KMS-11 (cell line): ENCODE measurements at regions not wholly inside any gene's neighbourhood (a gene's known extent, or its start where the extent isn't known, plus 50 kb on each side); places are given as distances from the start of the nearest gene placed in this dataset.
"Not testable (repeated sequence)": the region's sequence is repeated elsewhere in the genome, so short reads cannot be mapped to it uniquely, and the experiment has no call there.

ENCODE experiments used
- H2AFZ ChIP-seq: fragments of 200-600 bp; sonication (generic); 2 replicates; pipeline ENCODE4 v1.6.1; 2016; ENCODE audit warnings: antibody characterized with exemption, mixed run types, low read depth
- H3K27ac ChIP-seq: fragments of 200-600 bp; sonication (generic); 2 replicates; pipeline ENCODE4 v1.6.1; 2016; ENCODE audit warnings: mild to moderate bottlenecking, mixed run types
- H3K27me3 ChIP-seq: fragments of 200-600 bp; sonication (generic); 2 replicates; pipeline ENCODE4 v1.6.1; 2017; ENCODE audit warnings: mild to moderate bottlenecking, low read depth, mixed run types, moderate library complexity; ENCODE audit not compliant: insufficient read depth
- H3K36me3 ChIP-seq: fragments of 200-600 bp; sonication (generic); 2 replicates; pipeline ENCODE4 v1.6.1; 2017; ENCODE audit warnings: mild to moderate bottlenecking, mixed run types; ENCODE audit not compliant: insufficient read depth
- H3K4me1 ChIP-seq: fragments of 200-600 bp; sonication (generic); 2 replicates; pipeline ENCODE4 v1.6.1; 2016; ENCODE audit warnings: mild to moderate bottlenecking, low read depth, mixed run types; ENCODE audit not compliant: poor library complexity, severe bottlenecking
- H3K4me2 ChIP-seq: fragments of 200-600 bp; sonication (generic); 2 replicates; pipeline ENCODE4 v1.7.0; 2016; ENCODE audit warnings: mild to moderate bottlenecking, mixed run types
- H3K4me3 ChIP-seq: fragments of 200-600 bp; sonication (generic); IDR thresholded peaks from 2 replicates; pipeline ENCODE4 v1.6.1; 2017; ENCODE audit warnings: low read depth, low read length, mixed read lengths; ENCODE audit not compliant: insufficient read depth
- H3K79me2 ChIP-seq: fragments of 200-600 bp; sonication (generic); 2 replicates; pipeline ENCODE4 v1.6.1; 2016; ENCODE audit warnings: low read depth, mixed run types; ENCODE audit not compliant: insufficient read depth
- H3K9ac ChIP-seq: fragments of 200-600 bp; sonication (generic); 2 replicates; pipeline ENCODE4 v1.6.1; 2016; ENCODE audit warnings: mild to moderate bottlenecking, mixed run types
- H4K20me1 ChIP-seq: fragments of 200-600 bp; sonication (generic); 2 replicates; pipeline ENCODE4 v1.6.1; 2016; ENCODE audit warnings: mild to moderate bottlenecking, mixed run types; ENCODE audit not compliant: insufficient read depth
- CTCF ChIP-seq: fragments of 200-600 bp; sonication (generic); conservative IDR thresholded peaks from 2 replicates; pipeline ENCODE4 v1.6.1; 2017; ENCODE audit warnings: low read depth, mild to moderate bottlenecking, antibody characterized with exemption, low read length, moderate library complexity, mixed read lengths

DNA sequence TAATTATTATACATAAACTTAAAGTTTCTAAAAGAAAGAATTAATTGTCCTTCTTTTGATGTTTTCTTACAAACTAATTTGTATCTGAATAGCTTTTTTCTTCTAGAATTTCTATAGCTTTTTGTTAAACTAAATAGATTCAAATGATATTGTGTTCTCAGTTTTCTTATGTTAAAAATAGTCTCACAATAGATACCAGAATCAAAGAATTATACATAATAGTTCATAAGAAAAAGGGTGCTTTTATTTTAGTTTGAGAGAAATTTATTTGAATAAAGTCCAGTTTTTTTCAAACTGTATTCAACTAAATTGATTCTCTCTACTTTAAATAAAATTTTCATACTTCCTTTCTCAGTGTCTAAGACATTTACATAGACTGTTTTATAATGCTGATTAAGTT lies 274.8 kb downstream of the SEMA3D start:
- Histone ChIP-seq H3K27ac (no peak overlapping the region), H3K4me2 (no peak overlapping the region), H3K36me3 (no peaks in the 10 kb centered on the region), H3K4me3 (no peak overlapping the region), H4K20me1 (no peaks in the 10 kb centered on the region), H3K9ac (no peak overlapping the region), H2AFZ (no peak overlapping the region), H3K27me3 (no peaks in the 10 kb centered on the region), H3K4me1 (no peaks in the 10 kb centered on the region), H3K79me2 (no peaks in the 10 kb centered on the region)
- no peak for TF ChIP-seq CTCF

GRCh38 chr7:84911077-84911476 lies 275.8 kb downstream of the SEMA3D start:
- Histone ChIP-seq H4K20me1 (no peaks in the 10 kb centered on the region), H3K9ac (no peak overlapping the region), H3K4me1 (no peaks in the 10 kb centered on the region), H3K36me3 (no peaks in the 10 kb centered on the region), H3K79me2 (no peaks in the 10 kb centered on the region), H3K27me3 (no peaks in the 10 kb centered on the region), H3K4me2 (no peak overlapping the region), H3K4me3 (no peak overlapping the region), H2AFZ (no peak overlapping the region), H3K27ac (no peak overlapping the region)
- TF ChIP-seq CTCF, result no peak

GRCh38 chr7:84910322-84910721 lies 276.5 kb downstream of the SEMA3D start:
- not testable (repeated sequence) for H3K27me3 ChIP-seq, H2AFZ ChIP-seq, H3K79me2 ChIP-seq, H3K4me3 ChIP-seq, H3K4me1 ChIP-seq, H3K9ac ChIP-seq, H3K4me2 ChIP-seq, H3K27ac ChIP-seq, H4K20me1 ChIP-seq, H3K36me3 ChIP-seq

- no peak for TF ChIP-seq CTCF
- Histone ChIP-seq H3K27ac (no peak overlapping the region), H3K4me2 (no peak overlapping the region), H3K4me3 (no peak overlapping the region), H3K9ac (no peak overlapping the region), H3K79me2 (no peaks in the 10 kb centered on the region), H4K20me1 (no peaks in the 10 kb centered on the region), H3K36me3 (no peaks in the 10 kb centered on the region), H3K4me1 (no peaks in the 10 kb centered on the region), H3K27me3 (no peaks in the 10 kb centered on the region), H2AFZ (no peak overlapping the region)
Observed at GRCh38 chr7:84908196-84908793, 278.6 kb downstream of the SEMA3D start.

DNA sequence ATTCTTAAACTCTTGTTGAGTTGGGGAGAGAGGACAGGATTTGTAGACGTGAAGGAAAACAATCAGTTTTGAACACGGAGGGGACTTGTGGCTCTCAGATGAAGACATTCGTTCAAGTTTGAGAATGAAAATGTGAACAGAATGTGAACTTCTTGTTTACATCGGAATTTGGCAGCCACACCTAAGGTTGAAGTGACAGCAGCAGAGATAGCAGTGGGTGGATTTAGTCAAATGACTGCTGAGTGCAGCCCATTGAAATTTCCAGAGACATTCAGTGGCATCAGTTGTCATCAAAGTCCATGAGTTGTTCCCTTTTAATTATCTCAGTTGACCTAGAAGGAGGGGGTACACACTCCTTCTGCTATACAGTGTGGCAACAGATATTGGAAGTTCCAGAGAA lies 280.0 kb downstream of the SEMA3D start:
- Histone ChIP-seq H3K4me1 (no peaks in the 10 kb centered on the region), H3K27ac (no peak overlapping the region), H3K4me3 (no peak overlapping the region), H3K79me2 (no peaks in the 10 kb centered on the region), H2AFZ (no peak overlapping the region), H3K9ac (no peak overlapping the region), H3K27me3 (no peaks in the 10 kb centered on the region), H3K4me2 (no peak overlapping the region), H3K36me3 (no peaks in the 10 kb centered on the region), H4K20me1 (no peaks in the 10 kb centered on the region)
- TF ChIP-seq CTCF, result no peak
